Hepatocyte (in vitro differentiated cells): ENCODE measurements at regions not wholly inside any gene's neighbourhood (a gene's known extent, or its start where the extent isn't known, plus 50 kb on each side); places are given as distances from the start of the nearest gene placed in this dataset.

Source experiments
- CTCF ChIP-seq: fragments of 200-600 bp; sonication (generic); IDR thresholded peaks from 2 replicates; pipeline ENCODE4 v1.5.1; 2016; ENCODE audit warnings: antibody characterized with exemption, mild to moderate bottlenecking; ENCODE audit not compliant: poor library complexity
- EZH2 ChIP-seq: fragments of 200-600 bp; sonication (generic); IDR thresholded peaks from 2 replicates; pipeline ENCODE4 v1.6.1; 2016; ENCODE audit warnings: antibody characterized with exemption, mild to moderate bottlenecking, borderline replicate concordance
- EZH2phosphoT487 ChIP-seq: fragments of 200-600 bp; sonication (generic); IDR thresholded peaks from one replicate; pipeline ENCODE4 v1.6.1; 2018; ENCODE audit warnings: antibody characterized with exemption, mild to moderate bottlenecking, low read depth, moderate library complexity; ENCODE audit not compliant: unreplicated experiment, severe bottlenecking

GRCh38 chr5:82332064-82332855, 54.1 kb upstream of the RPS23 start:
- no peak for TF ChIP-seq CTCF
- TF ChIP-seq EZH2 = no peak
- no peak for TF ChIP-seq EZH2phosphoT487
